ENCODE measurements at regions not wholly inside any gene's neighbourhood (a gene's known extent, or its start where the extent isn't known, plus 50 kb on each side); places are given as distances from the start of the nearest gene placed in this dataset.

DNA sequence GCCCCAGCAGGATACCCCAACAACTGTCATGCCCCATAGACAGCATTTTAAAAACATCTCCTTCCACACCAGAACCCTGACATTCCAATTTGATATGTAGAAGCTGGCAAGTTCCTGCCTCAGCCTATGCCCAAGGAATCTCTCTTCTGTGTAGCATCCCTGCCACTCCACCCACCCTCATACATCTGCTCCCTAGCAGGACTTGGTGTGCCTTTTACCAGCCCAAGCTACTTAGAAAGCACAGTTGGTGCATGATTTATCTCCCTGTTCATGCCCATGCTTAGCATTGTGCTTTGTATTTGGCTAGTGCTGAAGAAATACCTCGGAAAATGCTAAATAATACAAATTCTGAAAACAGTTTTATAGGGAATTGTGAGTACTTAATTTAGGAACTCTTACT is 236.9 kb upstream of the HES1 start:
- H3K27ac ChIP-seq = no peak overlapping the region
- WGBS (ENCODE audit: low lambda C conversion rate, missing lambda C conversion rate) = 60% methylated on average over 1 of the region's 1 CpG
- DNase-seq (ENCODE audit: low spot score) = no peak
- no peaks in the 10 kb centered on the region for H3K9me3 ChIP-seq (ENCODE audit: low read depth)
- H3K9me2 ChIP-seq (replicated peaks; ENCODE audit: insufficient read depth) = no peaks in the 10 kb centered on the region
- no peak overlapping the region for H2AFZ ChIP-seq
- peaks cover 4% of the 10 kb centered on the region for H3K4me1 ChIP-seq (ENCODE audit: insufficient read depth)
- no peak overlapping the region for H3K4me3 ChIP-seq
- H3K27me3 ChIP-seq = no peaks in the 10 kb centered on the region
- no peak overlapping the region for H3K4me2 ChIP-seq
- no peaks in the 10 kb centered on the region for H3K79me2 ChIP-seq
- TF ChIP-seq EZH2 (IDR thresholded peaks at IDR 0.05; ENCODE audit: borderline replicate concordance) (no peak), EZH2phosphoT487 (IDR thresholded peaks at IDR 0.05; ENCODE audit: low read depth, severe bottlenecking, unreplicated experiment) (no peak)
- TF ChIP-seq, protein P1, sequence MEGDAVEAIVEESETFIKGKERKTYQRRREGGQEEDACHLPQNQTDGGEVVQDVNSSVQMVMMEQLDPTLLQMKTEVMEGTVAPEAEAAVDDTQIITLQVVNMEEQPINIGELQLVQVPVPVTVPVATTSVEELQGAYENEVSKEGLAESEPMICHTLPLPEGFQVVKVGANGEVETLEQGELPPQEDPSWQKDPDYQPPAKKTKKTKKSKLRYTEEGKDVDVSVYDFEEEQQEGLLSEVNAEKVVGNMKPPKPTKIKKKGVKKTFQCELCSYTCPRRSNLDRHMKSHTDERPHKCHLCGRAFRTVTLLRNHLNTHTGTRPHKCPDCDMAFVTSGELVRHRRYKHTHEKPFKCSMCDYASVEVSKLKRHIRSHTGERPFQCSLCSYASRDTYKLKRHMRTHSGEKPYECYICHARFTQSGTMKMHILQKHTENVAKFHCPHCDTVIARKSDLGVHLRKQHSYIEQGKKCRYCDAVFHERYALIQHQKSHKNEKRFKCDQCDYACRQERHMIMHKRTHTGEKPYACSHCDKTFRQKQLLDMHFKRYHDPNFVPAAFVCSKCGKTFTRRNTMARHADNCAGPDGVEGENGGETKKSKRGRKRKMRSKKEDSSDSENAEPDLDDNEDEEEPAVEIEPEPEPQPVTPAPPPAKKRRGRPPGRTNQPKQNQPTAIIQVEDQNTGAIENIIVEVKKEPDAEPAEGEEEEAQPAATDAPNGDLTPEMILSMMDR (IDR thresholded peaks at IDR 0.05; ENCODE audit: poor library complexity) = no peak
- H4K20me1 ChIP-seq (ENCODE audit: insufficient read depth, poor library complexity, severe bottlenecking) = no peaks in the 10 kb centered on the region
- no peaks in the 10 kb centered on the region for H3K36me3 ChIP-seq (replicated peaks; ENCODE audit: insufficient read depth, low read depth)

DNA sequence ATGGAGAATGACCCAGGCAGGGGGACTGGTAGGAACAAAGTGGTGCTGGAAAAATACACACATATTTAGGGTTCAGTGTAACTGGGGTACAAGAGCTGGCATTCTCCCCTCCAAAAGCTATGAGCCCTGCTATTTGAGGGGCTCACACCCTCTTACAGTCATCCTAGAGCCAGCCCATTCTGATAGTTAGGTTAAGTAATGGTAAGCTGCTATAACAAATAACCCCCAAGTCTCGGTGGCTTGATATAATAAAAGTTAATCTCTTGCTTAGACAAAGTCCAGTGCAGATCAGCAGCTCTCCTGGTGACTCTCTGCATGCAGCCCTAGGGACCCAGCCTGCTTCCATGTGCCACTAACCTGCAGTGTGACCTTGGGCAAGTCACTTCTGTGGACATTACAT is 234.9 kb upstream of the HES1 start:
- WGBS (ENCODE audit: low lambda C conversion rate, missing lambda C conversion rate) = 94% methylated on average over 1 of the region's 1 CpG
- TF ChIP-seq EZH2phosphoT487 (IDR thresholded peaks at IDR 0.05; ENCODE audit: low read depth, severe bottlenecking, unreplicated experiment) (no peak), EZH2 (IDR thresholded peaks at IDR 0.05; ENCODE audit: borderline replicate concordance) (no peak)
- TF ChIP-seq, protein P1 (IDR thresholded peaks at IDR 0.05; ENCODE audit: poor library complexity) = no peak
- Histone ChIP-seq H2AFZ (no peak overlapping the region), H3K4me1 (ENCODE audit: insufficient read depth) (peaks cover 9% of the 10 kb centered on the region), H3K36me3 (replicated peaks; ENCODE audit: insufficient read depth, low read depth) (no peaks in the 10 kb centered on the region), H4K20me1 (ENCODE audit: insufficient read depth, poor library complexity, severe bottlenecking) (no peaks in the 10 kb centered on the region), H3K9me2 (replicated peaks; ENCODE audit: insufficient read depth) (no peaks in the 10 kb centered on the region), H3K27ac (no peak overlapping the region), H3K9me3 (ENCODE audit: low read depth) (no peaks in the 10 kb centered on the region), H3K4me3 (no peak overlapping the region), H3K79me2 (no peaks in the 10 kb centered on the region), H3K4me2 (no peak overlapping the region), H3K27me3 (no peaks in the 10 kb centered on the region)
- no peak for DNase-seq (ENCODE audit: low spot score)

DNA sequence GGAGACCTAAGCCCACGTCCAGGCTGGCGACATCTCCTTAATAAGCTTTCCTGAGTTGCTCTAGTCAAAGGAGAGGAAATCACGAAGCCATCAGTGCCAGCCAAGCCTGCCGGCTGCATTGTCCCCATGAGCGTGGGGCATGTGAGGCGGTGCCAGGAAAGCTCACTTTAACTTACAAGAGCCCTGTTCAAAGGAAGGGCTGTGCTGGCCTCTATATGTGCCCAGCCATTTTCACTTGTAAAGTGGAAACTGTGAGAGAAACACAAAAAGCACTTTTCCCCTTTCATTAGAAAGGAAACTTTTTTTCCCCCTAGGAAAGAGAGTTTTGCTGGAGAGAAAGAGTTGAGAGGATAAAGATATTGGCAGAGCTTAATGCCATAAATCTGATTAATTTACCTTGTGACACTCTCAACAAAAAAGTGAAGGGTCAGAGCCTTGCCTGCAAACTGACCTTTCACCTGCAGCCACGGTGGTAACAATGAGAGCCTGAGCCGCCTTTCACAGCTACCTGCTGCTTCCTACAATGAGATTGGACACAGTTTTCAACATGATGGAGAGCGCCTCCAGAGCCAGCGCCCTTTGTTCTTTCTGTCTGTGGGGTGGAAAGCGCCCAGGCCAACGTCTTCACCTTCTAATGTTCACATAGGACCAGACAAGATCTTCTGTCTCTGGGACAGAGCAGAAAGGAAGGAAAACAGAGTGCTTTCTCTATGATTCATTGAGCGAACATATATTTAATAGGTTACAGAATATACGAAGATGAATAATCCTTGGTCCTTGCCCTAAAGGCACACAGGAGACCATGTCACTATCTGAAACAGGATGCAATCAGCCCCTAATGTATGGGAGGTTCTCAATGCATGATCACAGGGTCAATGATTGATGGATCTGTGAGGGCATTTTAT is 233.1 kb upstream of the HES1 start:
- H3K4me2 ChIP-seq = no peak overlapping the region
- H3K9me3 ChIP-seq (ENCODE audit: low read depth) = no peaks in the 10 kb centered on the region
- H3K4me3 ChIP-seq = no peak overlapping the region
- TF ChIP-seq EZH2 (IDR thresholded peaks at IDR 0.05; ENCODE audit: borderline replicate concordance) (no peak), EZH2phosphoT487 (IDR thresholded peaks at IDR 0.05; ENCODE audit: low read depth, severe bottlenecking, unreplicated experiment) (no peak)
- TF ChIP-seq, protein P1 (IDR thresholded peaks at IDR 0.05; ENCODE audit: poor library complexity) = no peak
- H3K27ac ChIP-seq = no peak overlapping the region
- peaks cover 10% of the 10 kb centered on the region for H3K4me1 ChIP-seq (ENCODE audit: insufficient read depth)
- no peaks in the 10 kb centered on the region for H4K20me1 ChIP-seq (ENCODE audit: insufficient read depth, poor library complexity, severe bottlenecking)
- H3K36me3 ChIP-seq (replicated peaks; ENCODE audit: insufficient read depth, low read depth) = no peaks in the 10 kb centered on the region
- no peak for DNase-seq (ENCODE audit: low spot score)
- no peak overlapping the region for H2AFZ ChIP-seq
- H3K27me3 ChIP-seq = no peaks in the 10 kb centered on the region
- H3K9me2 ChIP-seq (replicated peaks; ENCODE audit: insufficient read depth) = no peaks in the 10 kb centered on the region
- WGBS (ENCODE audit: low lambda C conversion rate, missing lambda C conversion rate) = 77% methylated on average over 14 of the region's 14 CpGs
- no peaks in the 10 kb centered on the region for H3K79me2 ChIP-seq

Measured in hepatocyte (in vitro differentiated cells).